ENCODE measurements at regions not wholly inside any gene's neighbourhood (a gene's known extent, or its start where the extent isn't known, plus 50 kb on each side); places are given as distances from the start of the nearest gene placed in this dataset.

GRCh38 chr4:121233982-121234381 lies 69.9 kb upstream of the TNIP3 start:
- TF ChIP-seq, protein P1, sequence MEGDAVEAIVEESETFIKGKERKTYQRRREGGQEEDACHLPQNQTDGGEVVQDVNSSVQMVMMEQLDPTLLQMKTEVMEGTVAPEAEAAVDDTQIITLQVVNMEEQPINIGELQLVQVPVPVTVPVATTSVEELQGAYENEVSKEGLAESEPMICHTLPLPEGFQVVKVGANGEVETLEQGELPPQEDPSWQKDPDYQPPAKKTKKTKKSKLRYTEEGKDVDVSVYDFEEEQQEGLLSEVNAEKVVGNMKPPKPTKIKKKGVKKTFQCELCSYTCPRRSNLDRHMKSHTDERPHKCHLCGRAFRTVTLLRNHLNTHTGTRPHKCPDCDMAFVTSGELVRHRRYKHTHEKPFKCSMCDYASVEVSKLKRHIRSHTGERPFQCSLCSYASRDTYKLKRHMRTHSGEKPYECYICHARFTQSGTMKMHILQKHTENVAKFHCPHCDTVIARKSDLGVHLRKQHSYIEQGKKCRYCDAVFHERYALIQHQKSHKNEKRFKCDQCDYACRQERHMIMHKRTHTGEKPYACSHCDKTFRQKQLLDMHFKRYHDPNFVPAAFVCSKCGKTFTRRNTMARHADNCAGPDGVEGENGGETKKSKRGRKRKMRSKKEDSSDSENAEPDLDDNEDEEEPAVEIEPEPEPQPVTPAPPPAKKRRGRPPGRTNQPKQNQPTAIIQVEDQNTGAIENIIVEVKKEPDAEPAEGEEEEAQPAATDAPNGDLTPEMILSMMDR (conservative IDR thresholded peaks at IDR 0.05; ENCODE audit: control insufficient read depth, insufficient read depth, low read depth, low read length) = no peak
- H3K4me3 ChIP-seq (ENCODE audit: control insufficient read depth, low read depth, low read length) = no peak overlapping the region
- no peak for DNase-seq (ENCODE audit: low read depth)

GRCh38 chr4:121229993-121230392 lies 65.9 kb upstream of the TNIP3 start:
- DNase-seq (ENCODE audit: low read depth) = no peak
- H3K4me3 ChIP-seq (ENCODE audit: control insufficient read depth, low read depth, low read length) = no peak overlapping the region
- TF ChIP-seq, protein P1 (conservative IDR thresholded peaks at IDR 0.05; ENCODE audit: control insufficient read depth, insufficient read depth, low read depth, low read length) = no peak

GRCh38 chr4:121228848-121229247 lies 64.7 kb upstream of the TNIP3 start:
- TF ChIP-seq, protein P1 (conservative IDR thresholded peaks at IDR 0.05; ENCODE audit: control insufficient read depth, insufficient read depth, low read depth, low read length) = no peak
- DNase-seq (ENCODE audit: low read depth) = no peak

DNA sequence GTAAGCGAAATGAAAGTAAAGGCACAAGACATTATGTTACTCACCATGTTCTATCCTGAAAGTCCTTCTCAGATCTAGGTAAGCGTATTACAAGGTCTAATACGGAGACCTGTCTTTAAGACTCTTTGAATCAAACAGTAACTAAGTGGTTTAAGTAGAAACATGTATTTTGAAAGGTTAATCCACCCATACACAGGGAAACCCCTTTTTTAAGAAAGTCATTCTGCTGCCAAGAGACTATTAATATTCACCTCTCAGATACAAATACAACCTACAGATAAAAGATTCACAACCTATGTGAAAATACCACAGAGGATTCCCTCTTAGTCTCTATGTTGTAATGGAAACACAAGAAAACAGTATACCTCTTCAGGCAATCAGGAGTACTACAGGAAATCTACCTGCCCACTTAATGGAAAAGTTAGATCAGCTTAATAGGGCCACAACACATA lies 63.2 kb upstream of the TNIP3 start:
- TF ChIP-seq, protein P1 (conservative IDR thresholded peaks at IDR 0.05; ENCODE audit: control insufficient read depth, insufficient read depth, low read depth, low read length) = no peak
- H3K4me3 ChIP-seq (ENCODE audit: control insufficient read depth, low read depth, low read length) = no peak overlapping the region
- no peak for DNase-seq (ENCODE audit: low read depth)

More at GRCh38 chr4:121228848-121229247, 64.7 kb upstream of the TNIP3 start:
- H3K4me3 ChIP-seq (ENCODE audit: control insufficient read depth, low read depth, low read length) = no peak overlapping the region

DNA sequence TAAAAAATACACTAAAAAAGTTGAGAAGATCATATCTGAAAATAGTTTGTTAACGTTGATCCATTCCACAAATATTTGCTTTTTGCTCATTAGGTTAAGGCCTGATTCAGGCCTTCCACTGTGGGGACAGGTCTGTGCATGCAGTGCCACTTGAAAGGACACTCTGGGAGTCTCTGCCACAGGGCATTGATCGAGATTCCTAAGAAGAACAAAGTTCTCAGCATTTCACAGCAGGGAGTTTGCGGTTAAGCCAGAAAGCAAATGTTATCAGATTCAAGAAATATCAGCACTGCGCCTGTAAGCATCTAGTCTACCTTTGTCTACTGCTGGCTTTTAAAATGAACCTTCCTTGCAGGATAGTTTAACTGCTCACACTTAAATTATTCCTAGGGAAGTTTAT lies 62.2 kb upstream of the TNIP3 start:
- no peak for DNase-seq (ENCODE audit: low read depth)
- no peak overlapping the region for H3K4me3 ChIP-seq (ENCODE audit: control insufficient read depth, low read depth, low read length)
- TF ChIP-seq, protein P1 (conservative IDR thresholded peaks at IDR 0.05; ENCODE audit: control insufficient read depth, insufficient read depth, low read depth, low read length) = no peak

- no peak overlapping the region for H3K4me3 ChIP-seq (ENCODE audit: control insufficient read depth, low read depth, low read length)
- DNase-seq (ENCODE audit: low read depth) = no peak
- TF ChIP-seq, protein P1 (conservative IDR thresholded peaks at IDR 0.05; ENCODE audit: control insufficient read depth, insufficient read depth, low read depth, low read length) = no peak
These were observed 57.5 kb upstream of the TNIP3 start for GRCh38 chr4:121221608-121222007.

DNA sequence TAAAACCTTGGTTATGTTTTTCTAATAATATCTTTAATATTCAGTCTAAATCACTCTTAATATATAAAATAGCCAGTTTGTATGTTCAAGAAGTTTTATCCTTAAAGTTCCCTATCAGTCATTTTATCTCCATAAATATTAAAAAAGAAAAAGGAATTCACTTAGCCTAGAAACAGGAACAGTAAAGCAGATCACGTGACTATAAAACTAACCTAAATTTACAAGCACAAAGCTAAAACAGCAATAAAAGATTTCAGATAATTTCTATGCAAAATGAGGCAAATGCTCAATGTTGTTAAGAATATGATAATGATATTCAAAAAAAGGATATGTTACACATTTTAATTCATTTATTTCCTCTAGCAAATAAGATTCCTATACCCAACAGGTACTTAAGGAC lies 57.1 kb upstream of the TNIP3 start:
- TF ChIP-seq, protein P1 (conservative IDR thresholded peaks at IDR 0.05; ENCODE audit: control insufficient read depth, insufficient read depth, low read depth, low read length) = no peak

More for the DNA sequence above, 57.1 kb upstream of the TNIP3 start:
- no peak for DNase-seq (ENCODE audit: low read depth)
- no peak overlapping the region for H3K4me3 ChIP-seq (ENCODE audit: control insufficient read depth, low read depth, low read length)
